Gastrocnemius medialis (tissue), 4 donors: ENCODE measurements at regions not wholly inside any gene's neighbourhood (a gene's known extent, or its start where the extent isn't known, plus 50 kb on each side); places are given as distances from the start of the nearest gene placed in this dataset.
"Not testable (repeated sequence)": the region's sequence is repeated elsewhere in the genome, so short reads cannot be mapped to it uniquely, and the experiment has no call there.

Source experiments
- CTCF ChIP-seq, 5 experiments: fragments of 450-650 bp in 3 of 5; fragments of 200-600 bp in 2 of 5; sonication (generic) in 2 of 5; IDR thresholded peaks in 4 of 5; conservative IDR thresholded peaks in 1 of 5; 1 replicate in 4 of 5; 2 replicates in 1 of 5; pipeline ENCODE4 v1.5.1; 2016 to 2019; ENCODE audit warnings: antibody characterized with exemption in 5 of 5, mild to moderate bottlenecking in 3 of 5, moderate library complexity in 3 of 5
- POLR2A ChIP-seq, 2 donors: fragments of 450-650 bp; IDR thresholded peaks; one replicate each; pipeline ENCODE4 v1.6.1; 2017; ENCODE audit warnings: antibody characterized with exemption in 2 of 2, mild to moderate bottlenecking in 2 of 2, moderate library complexity in 2 of 2

GRCh38 chr3:94412936-94413335 lies 350.1 kb downstream of the NSUN3 start:
- not testable (repeated sequence) for TF ChIP-seq CTCF (IDR thresholded peaks at IDR 0.05 in 4 of 5, conservative IDR thresholded peaks at IDR 0.05 in 1 of 5); POLR2A (IDR thresholded peaks at IDR 0.05)
